HG02642 (cell line): ENCODE measurements at regions not wholly inside any gene's neighbourhood (a gene's known extent, or its start where the extent isn't known, plus 50 kb on each side); places are given as distances from the start of the nearest gene placed in this dataset.

Experiments
- ATAC-seq: cut with Tn5 transposase; IDR thresholded peaks from one replicate; pipeline ENCODE4 v1.9.1; 2021; ENCODE audit warnings: mild to moderate bottlenecking; ENCODE audit not compliant: unreplicated experiment, poor library complexity

GRCh38 chr2:5535301-5535700 is 156.9 kb upstream of the SOX11 start:
- ATAC-seq, result no peak

- no peak for ATAC-seq
Observed at GRCh38 chr2:5537180-5537688, 154.9 kb upstream of the SOX11 start.

GRCh38 chr2:5538313-5538712 is 153.9 kb upstream of the SOX11 start:
- ATAC-seq, result no peak

- no peak for ATAC-seq
Observed at GRCh38 chr2:5538772-5539171, 153.4 kb upstream of the SOX11 start.

GRCh38 chr2:5539282-5540165 is 152.7 kb upstream of the SOX11 start:
- ATAC-seq, result no peak

GRCh38 chr2:5540856-5541255 is 151.3 kb upstream of the SOX11 start:
- no peak for ATAC-seq

- no peak for ATAC-seq
Observed at GRCh38 chr2:5544205-5544786, 147.9 kb upstream of the SOX11 start.

GRCh38 chr2:5546181-5546580 is 146.0 kb upstream of the SOX11 start:
- no peak for ATAC-seq

- no peak for ATAC-seq
Observed at GRCh38 chr2:5548991-5549715, 143.0 kb upstream of the SOX11 start.

- ATAC-seq, result no peak
Observed at GRCh38 chr2:5549771-5550170, 142.4 kb upstream of the SOX11 start.

GRCh38 chr2:5555636-5556035 is 136.5 kb upstream of the SOX11 start:
- no peak for ATAC-seq

GRCh38 chr2:5561006-5561405 is 131.2 kb upstream of the SOX11 start:
- ATAC-seq, result no peak

GRCh38 chr2:5562426-5562825 is 129.8 kb upstream of the SOX11 start:
- no peak for ATAC-seq

GRCh38 chr2:5562865-5563264 is 129.3 kb upstream of the SOX11 start:
- no peak for ATAC-seq

GRCh38 chr2:5563411-5563810 is 128.8 kb upstream of the SOX11 start:
- ATAC-seq, result no peak

GRCh38 chr2:5569256-5569655 is 122.9 kb upstream of the SOX11 start:
- ATAC-seq, result no peak

- no peak for ATAC-seq
Observed at GRCh38 chr2:5576015-5576414, 116.2 kb upstream of the SOX11 start.

GRCh38 chr2:5587766-5588165 is 104.4 kb upstream of the SOX11 start:
- no peak for ATAC-seq

- no peak for ATAC-seq
Observed at GRCh38 chr2:5588601-5589000, 103.6 kb upstream of the SOX11 start.

- ATAC-seq, result no peak
Observed at GRCh38 chr2:5589183-5589582, 103.0 kb upstream of the SOX11 start.

GRCh38 chr2:5590886-5591285 is 101.3 kb upstream of the SOX11 start:
- ATAC-seq, result no peak
